HUES6 (cell line): ENCODE measurements at regions not wholly inside any gene's neighbourhood (a gene's known extent, or its start where the extent isn't known, plus 50 kb on each side); places are given as distances from the start of the nearest gene placed in this dataset.

Experiments
- H3K27ac ChIP-seq: 2 replicates; pipeline ENCODE4 v1.7.0; 2013; ENCODE audit warnings: low read depth, mild to moderate bottlenecking, low read length, inconsistent platforms
- H3K27me3 ChIP-seq: 2 replicates; pipeline ENCODE4 v1.6.1; 2013; ENCODE audit warnings: low read length; ENCODE audit not compliant: control insufficient read depth, insufficient read depth
- H3K36me3 ChIP-seq: 2 replicates; pipeline ENCODE4 v1.6.1; 2013; ENCODE audit warnings: low read length; ENCODE audit not compliant: control insufficient read depth, insufficient read depth
- H3K4me1 ChIP-seq: 2 replicates; pipeline ENCODE4 v1.6.1; 2013; ENCODE audit warnings: low read length; ENCODE audit not compliant: control insufficient read depth, insufficient read depth
- H3K4me3 ChIP-seq: 2 replicates; pipeline ENCODE4 v1.5.1; 2013; ENCODE audit warnings: low read depth, low read length
- H3K9ac ChIP-seq: one replicate; pipeline ENCODE4 v1.6.1; 2013; ENCODE audit warnings: mild to moderate bottlenecking, low read length
- H3K9me3 ChIP-seq: 2 replicates; pipeline ENCODE4 v1.6.1; 2013; ENCODE audit warnings: low read depth, low read length; ENCODE audit not compliant: control insufficient read depth, insufficient read depth

DNA sequence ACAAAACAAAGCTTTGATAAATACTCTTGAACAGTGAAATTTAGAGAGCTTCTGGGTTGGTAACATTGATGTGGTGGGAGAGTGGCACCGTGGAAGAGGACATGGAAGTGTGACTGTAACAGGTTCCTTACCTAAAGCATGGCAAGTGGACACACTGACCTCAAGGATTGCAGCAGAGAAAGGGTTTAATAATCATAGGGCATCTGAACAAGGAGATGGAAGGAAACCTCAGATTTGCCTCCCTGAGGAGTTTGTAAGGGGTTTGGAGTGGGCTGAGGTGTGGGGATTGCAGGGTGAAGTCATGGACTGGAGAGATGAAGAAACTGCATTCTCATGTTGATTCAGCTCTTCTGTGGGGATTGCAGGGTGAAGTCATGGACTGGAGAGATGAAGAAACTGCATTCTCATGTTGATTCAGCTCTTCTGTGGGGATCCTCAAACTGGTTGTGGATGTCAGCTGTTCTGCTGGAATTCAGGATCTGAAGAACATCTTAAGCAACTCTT lies 83.8 kb upstream of the TLK1 start:
- H3K9me3 ChIP-seq = peaks cover 29% of the 10 kb centered on the region
- no peaks in the 10 kb centered on the region for H3K27me3 ChIP-seq
- no peaks in the 10 kb centered on the region; the same call in 1 of the 2 replicates for H3K36me3 ChIP-seq
- no peak overlapping the region for H3K9ac ChIP-seq
- H3K4me1 ChIP-seq = no peaks in the 10 kb centered on the region
- H3K27ac ChIP-seq = no peak overlapping the region
- H3K4me3 ChIP-seq = no peak overlapping the region

DNA sequence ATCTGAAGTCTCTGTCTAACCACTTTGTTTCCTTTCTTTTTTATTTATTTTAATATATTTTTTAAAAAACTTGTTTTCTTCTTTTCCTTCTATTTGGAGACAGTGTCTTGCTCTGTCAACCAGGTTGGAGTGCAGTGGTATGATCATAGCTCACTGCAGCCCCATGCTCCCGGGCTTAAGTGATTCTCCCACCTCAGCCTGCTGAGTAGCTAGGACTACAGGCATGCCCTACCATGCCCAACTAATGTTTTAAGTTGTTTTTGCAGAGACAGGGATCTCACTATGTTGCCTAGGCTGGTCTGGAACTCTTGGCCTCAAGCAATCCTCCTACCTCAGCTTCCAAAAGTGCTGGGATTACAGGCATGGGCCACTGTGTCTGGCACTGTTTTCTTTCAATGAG lies 81.1 kb upstream of the TLK1 start:
- Histone ChIP-seq H3K9me3 (peaks cover 32% of the 10 kb centered on the region), H3K4me1 (no peaks in the 10 kb centered on the region), H3K27me3 (no peaks in the 10 kb centered on the region), H3K4me3 (no peak overlapping the region), H3K9ac (no peak overlapping the region), H3K36me3 (no peaks in the 10 kb centered on the region; the same call in 1 of the 2 replicates), H3K27ac (no peak overlapping the region)

DNA sequence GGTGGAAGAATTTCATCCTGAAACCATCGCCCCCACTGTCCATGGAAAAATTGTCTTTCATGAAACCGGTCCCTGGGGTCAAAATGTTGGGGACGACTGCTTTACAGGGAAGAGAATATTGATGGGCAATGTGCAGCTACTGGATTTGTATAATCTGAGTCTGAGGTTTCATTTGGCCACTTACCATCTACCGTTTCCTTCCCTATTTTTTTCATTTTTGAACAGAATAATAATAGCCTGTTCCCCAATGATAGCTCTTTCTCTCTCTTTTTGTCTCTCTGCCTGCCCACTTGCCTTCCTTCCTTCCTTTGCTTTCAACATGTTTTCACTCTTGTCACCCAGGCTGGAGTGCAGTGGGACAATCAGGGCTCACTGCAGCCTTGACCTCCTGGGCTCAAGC lies 78.3 kb upstream of the TLK1 start:
- Histone ChIP-seq H3K27me3 (no peaks in the 10 kb centered on the region), H3K4me1 (no peaks in the 10 kb centered on the region), H3K27ac (no peak overlapping the region), H3K9ac (no peak overlapping the region), H3K36me3 (no peaks in the 10 kb centered on the region), H3K4me3 (no peak overlapping the region), H3K9me3 (peaks cover 6% of the 10 kb centered on the region)

DNA sequence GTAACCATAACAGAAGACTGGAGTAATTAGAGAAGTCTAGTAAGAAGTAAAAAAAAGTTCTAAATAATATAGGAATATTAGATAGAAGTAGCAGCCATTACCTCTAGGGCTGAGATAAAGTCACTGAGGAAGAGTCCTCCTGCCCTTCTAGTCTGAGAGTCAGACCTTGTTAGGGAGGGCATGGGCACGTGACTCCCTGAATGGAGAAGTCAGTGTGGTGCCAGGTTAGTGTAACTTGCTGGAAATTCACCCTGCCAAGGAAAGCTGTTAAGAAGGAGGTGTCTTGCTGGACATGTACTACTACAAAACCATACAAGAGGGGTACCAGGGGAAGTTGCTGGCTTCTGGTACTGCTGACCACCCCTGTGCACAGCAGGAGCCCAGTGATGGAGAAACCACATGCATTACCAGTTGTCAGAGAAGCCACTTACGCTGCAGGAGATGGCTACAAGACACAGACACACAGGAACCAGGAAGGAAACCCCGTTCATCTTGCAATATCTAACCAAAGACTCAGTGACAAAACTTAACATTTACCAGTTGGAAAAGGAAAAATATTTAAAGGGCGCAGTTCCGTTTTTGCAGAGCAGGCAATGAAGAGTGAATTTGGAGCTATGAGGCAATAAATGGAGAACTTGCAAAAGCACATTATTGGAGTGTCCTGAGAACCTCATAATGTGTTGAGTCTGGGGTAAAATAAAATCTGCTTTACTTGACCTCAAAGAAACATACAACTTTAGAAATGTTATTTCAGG lies 77.2 kb upstream of the TLK1 start:
- no peak overlapping the region for H3K9ac ChIP-seq
- H3K4me1 ChIP-seq = no peaks in the 10 kb centered on the region
- H3K36me3 ChIP-seq = no peaks in the 10 kb centered on the region
- H3K4me3 ChIP-seq = no peak overlapping the region
- H3K27ac ChIP-seq = no peak overlapping the region
- no peaks in the 10 kb centered on the region for H3K27me3 ChIP-seq
- peaks cover 6% of the 10 kb centered on the region for H3K9me3 ChIP-seq

DNA sequence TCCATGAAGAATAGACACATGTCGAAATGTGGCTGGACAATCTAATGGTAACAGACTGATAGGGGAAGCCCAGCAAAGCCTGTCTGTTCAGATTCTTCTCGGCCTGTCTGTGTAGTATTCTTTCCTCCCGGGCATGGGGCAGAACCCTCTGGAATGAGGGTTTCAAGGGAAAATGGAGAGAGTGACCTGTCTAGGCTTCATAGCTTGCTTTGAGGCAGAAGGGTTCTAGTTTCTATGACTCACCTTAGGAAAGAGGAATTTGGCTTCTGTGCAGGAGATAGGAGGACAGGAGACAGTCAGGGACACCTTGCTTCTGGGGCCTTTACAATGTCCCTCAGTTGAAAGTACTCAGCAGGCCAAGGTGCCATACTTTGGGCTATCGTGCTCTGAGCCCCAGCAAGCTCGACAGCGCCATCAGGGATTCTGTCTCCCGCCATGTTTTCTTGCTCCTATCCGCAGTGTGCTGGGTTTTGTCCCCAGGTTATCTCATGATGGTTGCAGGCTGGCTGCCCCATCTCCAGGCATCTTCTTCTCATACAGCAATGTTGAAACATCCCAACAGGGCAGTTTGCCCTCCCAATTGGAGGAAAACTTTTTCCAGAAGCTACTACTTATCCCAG lies 74.7 kb upstream of the TLK1 start:
- H3K4me3 ChIP-seq = no peak overlapping the region
- H3K4me1 ChIP-seq = no peaks in the 10 kb centered on the region
- H3K36me3 ChIP-seq = no peaks in the 10 kb centered on the region
- H3K9ac ChIP-seq = no peak overlapping the region
- no peaks in the 10 kb centered on the region for H3K27me3 ChIP-seq
- H3K27ac ChIP-seq = no peak overlapping the region
- H3K9me3 ChIP-seq = peaks cover 6% of the 10 kb centered on the region

DNA sequence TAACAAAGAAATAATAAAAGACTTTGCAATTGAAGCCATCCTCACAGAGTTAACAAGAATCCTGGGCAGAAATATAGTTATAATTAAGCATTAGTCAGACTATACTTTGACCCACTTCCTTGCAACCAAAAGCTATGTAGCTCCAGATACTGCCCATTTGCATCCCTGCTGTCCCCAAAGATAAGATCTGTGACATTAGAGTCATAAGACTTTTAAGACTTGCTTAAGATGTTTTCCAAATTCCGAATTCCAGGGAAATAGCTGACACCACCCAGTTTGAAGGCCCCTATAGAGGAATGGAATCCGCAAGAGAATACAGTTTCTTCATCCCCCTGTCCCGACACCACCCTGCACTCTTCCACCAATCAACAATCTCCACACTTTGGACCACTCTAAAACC lies 69.5 kb upstream of the TLK1 start:
- Histone ChIP-seq H3K27me3 (no peaks in the 10 kb centered on the region), H3K9me3 (no peaks in the 10 kb centered on the region), H3K4me3 (no peak overlapping the region), H3K36me3 (no peaks in the 10 kb centered on the region), H3K27ac (no peak overlapping the region), H3K9ac (no peak overlapping the region), H3K4me1 (no peaks in the 10 kb centered on the region)

DNA sequence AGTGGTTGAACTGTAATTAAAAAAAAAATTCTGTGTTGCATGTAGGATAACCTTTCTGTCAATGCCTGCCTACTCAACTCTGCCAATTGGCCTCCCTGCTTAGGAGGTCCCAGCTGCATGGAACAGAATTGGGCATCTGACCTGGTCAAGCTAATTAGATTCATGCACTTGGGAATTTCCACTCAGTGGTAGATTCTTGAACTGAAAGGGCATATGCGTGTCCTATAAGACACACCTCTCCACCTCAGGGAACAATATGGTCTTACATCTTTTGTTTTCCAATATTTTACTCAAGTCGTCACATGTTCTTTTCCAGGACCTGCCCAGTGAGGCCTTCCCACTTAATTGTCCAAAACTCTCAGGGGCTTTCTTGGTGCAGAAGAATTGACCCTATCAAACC lies 68.1 kb upstream of the TLK1 start:
- Histone ChIP-seq H3K27ac (no peak overlapping the region), H3K36me3 (no peaks in the 10 kb centered on the region), H3K4me1 (no peaks in the 10 kb centered on the region), H3K9ac (no peak overlapping the region), H3K4me3 (no peak overlapping the region), H3K9me3 (no peaks in the 10 kb centered on the region; the same call in 1 of the 2 replicates), H3K27me3 (no peaks in the 10 kb centered on the region)

DNA sequence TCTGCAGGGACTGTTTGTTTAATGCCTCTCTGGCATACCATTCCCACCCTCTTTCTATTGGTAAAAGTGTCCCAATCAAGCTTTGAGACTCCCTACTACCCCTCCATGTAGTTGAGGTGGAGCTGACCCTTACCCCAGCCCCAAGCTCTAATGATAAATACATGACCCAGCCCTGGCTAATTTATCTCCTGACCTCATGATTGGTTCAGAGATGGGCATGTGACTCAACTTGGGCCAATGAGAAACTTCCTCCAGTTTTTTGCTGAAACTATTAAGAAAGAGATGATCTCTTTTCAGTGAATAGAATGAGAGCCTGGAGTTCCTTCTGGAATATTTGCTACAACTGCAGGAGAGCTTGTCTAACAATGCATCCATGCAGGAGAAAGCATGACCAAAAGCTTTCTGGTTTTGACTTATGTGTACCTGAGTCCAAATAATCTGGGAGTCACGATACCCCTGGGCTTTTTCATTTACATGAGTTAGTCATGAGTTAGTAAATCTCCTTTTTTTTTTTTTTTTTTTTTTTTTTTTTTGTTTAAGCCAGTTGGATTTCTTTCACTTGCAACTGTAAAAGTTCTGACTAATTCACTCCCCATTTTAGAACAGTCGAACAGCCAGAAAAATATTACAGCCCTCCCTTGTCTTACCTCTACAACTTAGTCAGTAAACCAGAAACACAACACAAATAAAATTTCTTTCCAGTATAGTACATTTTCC lies 66.5 kb upstream of the TLK1 start:
- Histone ChIP-seq H3K27ac (no peak overlapping the region), H3K27me3 (no peaks in the 10 kb centered on the region), H3K9me3 (no peaks in the 10 kb centered on the region; the same call in 1 of the 2 replicates), H3K4me1 (no peaks in the 10 kb centered on the region), H3K9ac (no peak overlapping the region), H3K36me3 (no peaks in the 10 kb centered on the region), H3K4me3 (no peak overlapping the region)

DNA sequence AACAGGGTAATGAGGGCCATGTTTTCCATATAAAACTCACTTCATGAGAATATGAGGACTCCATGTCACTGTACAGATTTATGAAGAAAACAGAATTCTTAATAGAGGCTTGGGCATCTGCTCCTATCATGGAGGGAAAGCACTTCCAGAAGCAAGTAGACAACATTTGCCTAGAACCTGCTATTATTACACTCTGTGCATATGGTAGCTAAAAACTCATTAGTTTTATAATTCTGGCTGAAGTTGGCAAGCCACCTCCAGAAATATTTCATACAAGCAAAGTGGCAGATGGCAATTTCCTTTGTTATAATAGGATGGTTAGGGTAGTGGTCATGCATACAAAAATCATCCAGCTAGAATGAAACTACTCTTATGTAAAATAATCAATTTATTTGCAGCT lies 65.8 kb upstream of the TLK1 start:
- Histone ChIP-seq H3K27me3 (no peaks in the 10 kb centered on the region), H3K9ac (no peak overlapping the region), H3K9me3 (no peaks in the 10 kb centered on the region; the same call in 1 of the 2 replicates), H3K4me3 (no peak overlapping the region), H3K4me1 (no peaks in the 10 kb centered on the region), H3K27ac (no peak overlapping the region), H3K36me3 (no peaks in the 10 kb centered on the region)

DNA sequence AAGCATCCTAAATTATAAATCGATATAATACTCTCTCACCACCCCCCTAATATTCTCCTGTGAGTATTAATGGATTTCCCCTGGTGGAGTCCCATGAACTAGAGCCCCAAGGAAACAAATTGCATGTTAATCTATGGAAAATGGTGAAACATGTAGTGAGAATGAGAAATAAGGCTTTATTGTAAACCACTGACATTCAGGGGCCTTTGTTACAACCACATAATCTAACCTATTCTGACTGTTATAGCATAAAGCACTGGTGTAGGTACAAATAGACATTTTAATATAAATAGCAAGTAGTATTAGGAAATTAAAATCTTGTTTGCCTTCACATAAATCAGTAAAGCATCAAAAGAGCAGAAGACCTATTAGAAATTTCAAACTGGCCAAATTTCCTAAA lies 65.3 kb upstream of the TLK1 start:
- Histone ChIP-seq H3K27me3 (no peaks in the 10 kb centered on the region), H3K9me3 (no peaks in the 10 kb centered on the region; the same call in 1 of the 2 replicates), H3K4me1 (no peaks in the 10 kb centered on the region), H3K4me3 (no peak overlapping the region), H3K27ac (no peak overlapping the region), H3K36me3 (no peaks in the 10 kb centered on the region), H3K9ac (no peak overlapping the region)
